Neutrophil (primary cell): ENCODE measurements at regions not wholly inside any gene's neighbourhood (a gene's known extent, or its start where the extent isn't known, plus 50 kb on each side); places are given as distances from the start of the nearest gene placed in this dataset.

Experiments
- H3K27ac ChIP-seq: fragments of 200-600 bp; sonication (generic); 2 replicates; pipeline ENCODE4 v1.5.1; 2016; ENCODE audit warnings: mild to moderate bottlenecking, moderate library complexity
- H3K27me3 ChIP-seq: fragments of 200-600 bp; sonication (generic); 2 replicates; pipeline ENCODE4 v1.6.0; 2016; ENCODE audit warnings: mild to moderate bottlenecking
- H3K36me3 ChIP-seq: fragments of 200-600 bp; sonication (generic); 2 replicates; pipeline ENCODE4 v1.5.1; 2017
- H3K4me1 ChIP-seq, 2 experiments: fragments of 200-600 bp in 1 of 2; sonication (generic) in 1 of 2; 1 replicate in 1 of 2; 2 replicates in 1 of 2; pipeline versions ENCODE4 v1.5.1 to v1.6.1; 2013 to 2016; ENCODE audit warnings: low read depth in 1 of 2, low read length in 1 of 2, mild to moderate bottlenecking in 1 of 2, moderate library complexity in 1 of 2; ENCODE audit not compliant: control insufficient read depth in 1 of 2, insufficient read depth in 1 of 2
- H3K4me3 ChIP-seq, 2 experiments: fragments of 200-600 bp in 1 of 2; sonication (generic) in 1 of 2; 1 replicate in 1 of 2; 2 replicates in 1 of 2; pipeline ENCODE4 v1.5.1; 2013 to 2016; ENCODE audit warnings: low read depth in 1 of 2, low read length in 1 of 2, mild to moderate bottlenecking in 1 of 2, moderate library complexity in 1 of 2
- H3K9me3 ChIP-seq: fragments of 200-600 bp; sonication (generic); 2 replicates; pipeline ENCODE4 v1.5.1; 2016
- CTCF ChIP-seq: fragments of 200-600 bp; sonication (generic); IDR thresholded peaks from 2 replicates; pipeline ENCODE4 v1.5.1; 2016; ENCODE audit warnings: antibody characterized with exemption

GRCh38 chr1:192873836-192874235 is 65.0 kb downstream of the RGS2 start:
- H3K4me1 ChIP-seq, result peaks cover 80 to 83% of the 10 kb centered on the region in 2 experiments
- no peaks in the 10 kb centered on the region for H3K36me3 ChIP-seq
- no peak for TF ChIP-seq CTCF
- peak overlapping the region in 1 of 2 experiments; percentile 5 for H3K4me3 ChIP-seq
- H3K9me3 ChIP-seq, result no peaks in the 10 kb centered on the region
- H3K27ac ChIP-seq, result peak overlapping the region; percentile 94
- H3K27me3 ChIP-seq, result no peaks in the 10 kb centered on the region

- no peak for TF ChIP-seq CTCF
- Histone ChIP-seq H3K9me3 (no peaks in the 10 kb centered on the region), H3K4me1 (peaks cover 86 to 90% of the 10 kb centered on the region in 2 experiments), H3K27ac (peak overlapping the region; percentile 94), H3K4me3 (peak overlapping the region in 1 of 2 experiments; percentile 31), H3K27me3 (no peaks in the 10 kb centered on the region), H3K36me3 (no peaks in the 10 kb centered on the region)
These were observed 67.8 kb downstream of the RGS2 start for GRCh38 chr1:192876633-192877032.

GRCh38 chr1:192877283-192877886 is 68.5 kb downstream of the RGS2 start:
- Histone ChIP-seq H3K27ac (peak overlapping the region; percentile 94), H3K27me3 (no peaks in the 10 kb centered on the region), H3K36me3 (no peaks in the 10 kb centered on the region), H3K4me3 (peak overlapping the region; percentile 30 to 31), H3K9me3 (no peaks in the 10 kb centered on the region), H3K4me1 (peaks cover 86 to 90% of the 10 kb centered on the region in 2 experiments)
- peak; percentile 6 for TF ChIP-seq CTCF

- Histone ChIP-seq H3K9me3 (no peaks in the 10 kb centered on the region), H3K4me1 (peaks cover 77 to 81% of the 10 kb centered on the region in 2 experiments)
These were observed 69.4 kb downstream of the RGS2 start for GRCh38 chr1:192878249-192878648.

GRCh38 chr1:192879406-192879805 is 70.6 kb downstream of the RGS2 start:
- Histone ChIP-seq H3K36me3 (no peaks in the 10 kb centered on the region), H3K4me3 (no peak overlapping the region), H3K27ac (peak overlapping the region; percentile 94), H3K9me3 (no peaks in the 10 kb centered on the region), H3K27me3 (no peaks in the 10 kb centered on the region), H3K4me1 (peaks cover 66 to 69% of the 10 kb centered on the region in 2 experiments)
- TF ChIP-seq CTCF, result no peak

More at GRCh38 chr1:192878249-192878648, 69.4 kb downstream of the RGS2 start:
- TF ChIP-seq CTCF, result no peak
- Histone ChIP-seq H3K36me3 (no peaks in the 10 kb centered on the region), H3K27ac (peak overlapping the region; percentile 94), H3K4me3 (peak overlapping the region; percentile 4 to 31), H3K27me3 (no peaks in the 10 kb centered on the region)
